ENCODE measurements at regions not wholly inside any gene's neighbourhood (a gene's known extent, or its start where the extent isn't known, plus 50 kb on each side); places are given as distances from the start of the nearest gene placed in this dataset.

GRCh38 chr11:122336706-122337105, 220.7 kb upstream of the BLID start:
- TF ChIP-seq CTCF (IDR thresholded peaks at IDR 0.05): no peak
- no peak for TF ChIP-seq POLR2A (IDR thresholded peaks at IDR 0.05)
- TF ChIP-seq POLR2AphosphoS5 (IDR thresholded peaks at IDR 0.05; ENCODE audit: insufficient read depth in 1 of 2, low read depth in 1 of 2): no peak

Data from vagina (tissue), 2 donors.